GM19397 (cell line): ENCODE measurements at regions not wholly inside any gene's neighbourhood (a gene's known extent, or its start where the extent isn't known, plus 50 kb on each side); places are given as distances from the start of the nearest gene placed in this dataset.
"Not testable (repeated sequence)": the region's sequence is repeated elsewhere in the genome, so short reads cannot be mapped to it uniquely, and the experiment has no call there.

Source experiments
- ATAC-seq: cut with Tn5 transposase; IDR thresholded peaks from one replicate; pipeline ENCODE4 v1.9.1; 2021; ENCODE audit warnings: mild to moderate bottlenecking, moderate library complexity; ENCODE audit not compliant: unreplicated experiment

GRCh38 chr11:87575088-87575487 is 537.4 kb downstream of the TMEM135 start:
- ATAC-seq: no peak

- ATAC-seq: no peak
Observed at GRCh38 chr11:87574193-87574592, 536.5 kb downstream of the TMEM135 start.

- no peak for ATAC-seq
Observed at GRCh38 chr11:87573708-87574107, 536.0 kb downstream of the TMEM135 start.

- no peak for ATAC-seq
Observed at GRCh38 chr11:87572881-87573280, 535.1 kb downstream of the TMEM135 start.

- no peak for ATAC-seq
Observed at GRCh38 chr11:87560352-87560751, 522.6 kb downstream of the TMEM135 start.

- ATAC-seq: not testable (repeated sequence)
Observed at GRCh38 chr11:87559852-87560251, 522.1 kb downstream of the TMEM135 start.

GRCh38 chr11:87555101-87555500 is 517.4 kb downstream of the TMEM135 start:
- no peak for ATAC-seq

GRCh38 chr11:87548797-87549196 is 511.1 kb downstream of the TMEM135 start:
- no peak for ATAC-seq

- no peak for ATAC-seq
Observed at GRCh38 chr11:87545858-87546257, 508.1 kb downstream of the TMEM135 start.

- no peak for ATAC-seq
Observed at GRCh38 chr11:87539596-87539995, 501.9 kb downstream of the TMEM135 start.

GRCh38 chr11:87536565-87536964 is 498.8 kb downstream of the TMEM135 start:
- ATAC-seq: no peak

GRCh38 chr11:87536016-87536415 is 498.3 kb downstream of the TMEM135 start:
- ATAC-seq: no peak

- no peak for ATAC-seq
Observed at GRCh38 chr11:87535513-87535912, 497.8 kb downstream of the TMEM135 start.

GRCh38 chr11:87531835-87532234 is 494.1 kb downstream of the TMEM135 start:
- ATAC-seq: not testable (repeated sequence)

- no peak for ATAC-seq
Observed at GRCh38 chr11:87529486-87529885, 491.8 kb downstream of the TMEM135 start.

- ATAC-seq: no peak
Observed at GRCh38 chr11:87528752-87529151, 491.0 kb downstream of the TMEM135 start.

- ATAC-seq: no peak
Observed at GRCh38 chr11:87523276-87523675, 485.5 kb downstream of the TMEM135 start.

- ATAC-seq: no peak
Observed at GRCh38 chr11:87518266-87518665, 480.5 kb downstream of the TMEM135 start.

GRCh38 chr11:87517351-87517750 is 479.6 kb downstream of the TMEM135 start:
- no peak for ATAC-seq

- not testable (repeated sequence) for ATAC-seq
Observed at GRCh38 chr11:87507722-87508121, 470.0 kb downstream of the TMEM135 start.

- ATAC-seq: not testable (repeated sequence)
Observed at GRCh38 chr11:87506946-87507345, 469.2 kb downstream of the TMEM135 start.

- ATAC-seq: no peak
Observed at GRCh38 chr11:87501388-87501787, 463.7 kb downstream of the TMEM135 start.

- ATAC-seq: not testable (repeated sequence)
Observed at GRCh38 chr11:87494936-87495335, 457.2 kb downstream of the TMEM135 start.

GRCh38 chr11:87494026-87494425 is 456.3 kb downstream of the TMEM135 start:
- not testable (repeated sequence) for ATAC-seq
